ENCODE measurements at regions not wholly inside any gene's neighbourhood (a gene's known extent, or its start where the extent isn't known, plus 50 kb on each side); places are given as distances from the start of the nearest gene placed in this dataset.

- H2BK5ac ChIP-seq (ENCODE audit: low read depth, low read length), result no peak overlapping the region
- no peak overlapping the region for H3K27ac ChIP-seq (ENCODE audit: low read depth, low read length)
- DNase-seq (ENCODE audit: low read depth in 1 of 2, low spot score in 2 of 2) (no peak), FAIRE-seq (no peak)
- H3K4me3 ChIP-seq (ENCODE audit: extremely low read depth in 1 of 4, insufficient read depth in 2 of 4, low read depth in 3 of 4, low read length in 4 of 4), result no peak overlapping the region
- no peaks in the 10 kb centered on the region for H3K36me3 ChIP-seq (ENCODE audit: control insufficient read depth in 2 of 4, insufficient read depth in 4 of 4, low read length in 3 of 4)
- no peak overlapping the region for H2BK15ac ChIP-seq (ENCODE audit: low read length)
- no peaks in the 10 kb centered on the region for H3K27me3 ChIP-seq (replicated peaks in 1 of 4; ENCODE audit: control insufficient read depth in 3 of 4, extremely low read depth in 1 of 4, insufficient read depth in 3 of 4, low read length in 3 of 4)
- no peaks in the 10 kb centered on the region for H4K20me1 ChIP-seq (replicated peaks in 1 of 2; ENCODE audit: control insufficient read depth in 1 of 2, insufficient read depth in 2 of 2, low read length in 2 of 2)
- H3K9ac ChIP-seq (replicated peaks in 1 of 4; ENCODE audit: extremely low read depth in 1 of 4, low read depth in 3 of 4, low read length in 3 of 4), result no peak overlapping the region
- no peak overlapping the region for H3K56ac ChIP-seq (replicated peaks; ENCODE audit: insufficient read length, low read depth, low read length)
- no peak overlapping the region for H2BK120ac ChIP-seq (replicated peaks; ENCODE audit: low read depth, low read length)
- TF ChIP-seq SRF (IDR thresholded peaks at IDR 0.05; ENCODE audit: low read depth, low read length) (no peak), CBX5 (IDR thresholded peaks at IDR 0.05; ENCODE audit: low read depth, low read length) (no peak), JUND (IDR thresholded peaks at IDR 0.05; ENCODE audit: low read length) (no peak), POU5F1 (IDR thresholded peaks at IDR 0.05; ENCODE audit: low read depth, low read length) (no peak), KDM5A (IDR thresholded peaks at IDR 0.05; ENCODE audit: low read length) (no peak), RFX5 (IDR thresholded peaks at IDR 0.05; ENCODE audit: borderline replicate concordance, low read depth, low read length) (no peak), BRCA1 (IDR thresholded peaks at IDR 0.05; ENCODE audit: low read depth, low read length) (no peak), ZNF274 (IDR thresholded peaks at IDR 0.05; ENCODE audit: borderline replicate concordance, extremely low read depth, low read length) (no peak)
- no peak overlapping the region for H4K91ac ChIP-seq (replicated peaks; ENCODE audit: insufficient read length, low read length)
- no peak overlapping the region for H2BK20ac ChIP-seq (ENCODE audit: low read length)
- H3K18ac ChIP-seq (ENCODE audit: extremely low read depth, low read length), result no peak overlapping the region
- H3K79me2 ChIP-seq (ENCODE audit: control insufficient read depth in 1 of 2, insufficient read depth in 2 of 2, low read length in 2 of 2), result no peaks in the 10 kb centered on the region
- no peak overlapping the region for H4K8ac ChIP-seq (ENCODE audit: extremely low read depth, insufficient read depth, low read length)
- ChIA-PET POLR2A (ENCODE audit: partially characterized antibody) (no interaction called here), CTCF (ENCODE audit: partially characterized antibody) (no interaction called here)
- H3K4ac ChIP-seq (replicated peaks; ENCODE audit: insufficient read length, low read depth, low read length), result no peak overlapping the region
- H4K5ac ChIP-seq (ENCODE audit: insufficient read length, low read depth, low read length), result no peak overlapping the region
- no peak overlapping the region for H2AK5ac ChIP-seq (ENCODE audit: low read depth, low read length)
- H3K14ac ChIP-seq (ENCODE audit: insufficient read length), result no peak overlapping the region
- H2AFZ ChIP-seq (ENCODE audit: low read length), result no peak overlapping the region
- H3K23me2 ChIP-seq (ENCODE audit: low read depth, low read length), result no peaks in the 10 kb centered on the region
- H3K4me2 ChIP-seq (ENCODE audit: insufficient read depth in 1 of 2, low read depth in 2 of 2, low read length in 2 of 2), result no peak overlapping the region
- H3K79me1 ChIP-seq (ENCODE audit: low read depth, low read length), result no peaks in the 10 kb centered on the region
- no peaks in the 10 kb centered on the region for H3K9me3 ChIP-seq (ENCODE audit: insufficient read depth in 2 of 2, low read depth in 1 of 2, low read length in 1 of 2)
- no peak overlapping the region for H2BK12ac ChIP-seq (ENCODE audit: low read depth, low read length)
- H3K23ac ChIP-seq (ENCODE audit: insufficient read length), result no peak overlapping the region
- WGBS, 2 experiments (ENCODE audit: extremely low coverage in 1 of 2, insufficient coverage in 1 of 2, insufficient read length in 1 of 2, insufficient replicate concordance in 2 of 2, low coverage in 1 of 2, low lambda C conversion rate in 2 of 2, missing lambda C conversion rate in 1 of 2), result 90% methylated on average over 8 of the region's 8 CpGs; no CpG with 5 or more reads in 1 of the 2 experiments
- H3K4me1 ChIP-seq (replicated peaks in 1 of 4; ENCODE audit: control insufficient read depth in 3 of 4, insufficient read depth in 4 of 4, low read length in 3 of 4), result no peaks in the 10 kb centered on the region
Observed at GRCh38 chr4:35102066-35102465, 1142.2 kb downstream of the ARAP2 start.
